ENCODE measurements at regions not wholly inside any gene's neighbourhood (a gene's known extent, or its start where the extent isn't known, plus 50 kb on each side); places are given as distances from the start of the nearest gene placed in this dataset.

DNA sequence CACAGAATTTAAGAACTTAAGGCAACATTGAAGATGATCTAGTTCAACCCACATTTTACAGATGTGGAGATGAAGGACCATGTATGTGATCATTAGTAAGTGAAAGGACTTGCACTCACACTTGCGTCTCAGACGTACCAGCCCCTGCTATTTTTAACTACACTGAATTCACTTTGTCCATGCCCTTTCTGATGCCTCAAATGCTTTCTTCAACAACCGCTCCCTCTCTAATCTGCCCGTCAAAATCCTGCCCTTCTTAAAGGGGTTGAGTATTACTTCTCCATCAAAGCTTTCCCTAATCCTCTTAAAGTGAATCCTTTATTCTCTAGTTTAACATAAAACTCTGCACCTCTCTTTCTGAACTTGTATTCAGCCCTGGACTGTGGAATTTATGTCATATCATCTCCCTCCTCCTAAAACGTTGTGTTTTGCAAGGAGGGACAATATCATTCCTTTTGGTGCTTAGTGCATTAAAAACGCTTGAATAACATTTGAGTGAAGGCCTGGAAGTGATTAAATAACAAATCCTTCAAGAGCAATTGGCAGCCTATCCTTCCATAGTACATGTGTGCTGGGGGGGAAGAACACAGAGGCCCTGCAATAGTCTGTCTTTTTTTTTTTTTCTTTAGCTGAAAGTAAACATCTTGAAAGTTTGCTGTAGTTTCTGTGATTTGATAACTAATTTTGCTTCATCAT is 493.3 kb downstream of the LMO7 start:
- Histone ChIP-seq H3K36me3 (no peaks in the 10 kb centered on the region), H3K9me3 (peaks cover 0 to 2% (median 2%) of the 10 kb centered on the region in 4 donors), H3K4me3 (no peak overlapping the region), H3K27me3 (no peaks in the 10 kb centered on the region), H3K4me1 (no peaks in the 10 kb centered on the region), H3K27ac (no peak overlapping the region)
- no peak for DNase-seq
- 68 to 70% methylated on average over 6 of the region's 6 CpGs for WGBS, 2 donors
- intact Hi-C loops (cut with DNase I), result no loop called here
- TF ChIP-seq CTCF (IDR thresholded peaks at IDR 0.05), result no peak
- TF ChIP-seq EP300 (IDR thresholded peaks at IDR 0.05), result no peak
- no peak for TF ChIP-seq POLR2A (IDR thresholded peaks at IDR 0.05)
- TF ChIP-seq POLR2AphosphoS5 (IDR thresholded peaks at IDR 0.05), result no peak

DNA sequence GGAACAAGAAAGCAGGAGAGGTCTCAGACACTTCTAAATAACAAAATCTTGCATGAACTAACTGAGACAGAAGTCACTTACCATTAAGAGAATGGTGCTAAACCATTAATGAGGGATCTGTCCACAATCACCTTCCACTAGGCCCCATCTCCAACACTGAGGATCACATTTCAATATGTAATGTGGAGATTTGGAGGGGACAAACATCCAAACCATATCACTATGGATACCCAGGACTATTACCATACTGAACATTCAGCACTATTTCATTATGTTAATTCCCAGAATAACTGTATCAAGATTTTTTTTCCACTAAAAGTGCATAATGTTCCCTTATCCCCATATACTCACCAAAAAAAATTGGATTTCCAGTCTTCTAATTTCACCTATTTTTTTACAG is 491.8 kb downstream of the LMO7 start:
- intact Hi-C loops (cut with DNase I), result no loop called here

DNA sequence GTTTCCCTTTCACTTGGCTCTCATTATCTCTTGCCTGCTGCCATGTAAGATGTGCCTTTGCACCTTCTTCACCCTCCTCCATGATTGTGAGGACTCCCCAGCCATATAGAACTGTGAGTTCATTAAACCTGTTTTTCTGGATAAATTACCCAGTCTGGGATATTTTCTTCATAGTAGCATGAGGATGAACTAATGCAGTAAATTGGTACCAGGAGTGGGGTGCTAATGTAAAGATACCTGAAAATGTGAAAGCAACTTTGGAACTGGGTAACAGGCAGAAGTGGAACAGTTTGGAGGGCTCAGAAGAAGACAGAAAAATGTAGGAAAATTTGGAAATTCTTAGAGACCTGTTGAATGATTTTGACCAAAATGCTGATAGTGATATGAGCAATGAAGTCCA is 487.4 kb downstream of the LMO7 start:
- H3K4me1 ChIP-seq, result no peaks in the 10 kb centered on the region
- intact Hi-C loops (cut with DNase I), result no loop called here

More for the DNA sequence above, 491.8 kb downstream of the LMO7 start:
- peaks cover 5 to 16% (median 11%) of the 10 kb centered on the region in 4 donors for H3K9me3 ChIP-seq
- no peak overlapping the region for H3K27ac ChIP-seq
- no peaks in the 10 kb centered on the region for H3K36me3 ChIP-seq
- no peaks in the 10 kb centered on the region for H3K4me1 ChIP-seq
- no peak for TF ChIP-seq EP300 (IDR thresholded peaks at IDR 0.05)
- no peak for TF ChIP-seq CTCF (IDR thresholded peaks at IDR 0.05)
- no peak for TF ChIP-seq POLR2AphosphoS5 (IDR thresholded peaks at IDR 0.05)
- TF ChIP-seq POLR2A (IDR thresholded peaks at IDR 0.05), result no peak
- no peak for DNase-seq
- H3K27me3 ChIP-seq, result no peaks in the 10 kb centered on the region
- no peak overlapping the region for H3K4me3 ChIP-seq

DNA sequence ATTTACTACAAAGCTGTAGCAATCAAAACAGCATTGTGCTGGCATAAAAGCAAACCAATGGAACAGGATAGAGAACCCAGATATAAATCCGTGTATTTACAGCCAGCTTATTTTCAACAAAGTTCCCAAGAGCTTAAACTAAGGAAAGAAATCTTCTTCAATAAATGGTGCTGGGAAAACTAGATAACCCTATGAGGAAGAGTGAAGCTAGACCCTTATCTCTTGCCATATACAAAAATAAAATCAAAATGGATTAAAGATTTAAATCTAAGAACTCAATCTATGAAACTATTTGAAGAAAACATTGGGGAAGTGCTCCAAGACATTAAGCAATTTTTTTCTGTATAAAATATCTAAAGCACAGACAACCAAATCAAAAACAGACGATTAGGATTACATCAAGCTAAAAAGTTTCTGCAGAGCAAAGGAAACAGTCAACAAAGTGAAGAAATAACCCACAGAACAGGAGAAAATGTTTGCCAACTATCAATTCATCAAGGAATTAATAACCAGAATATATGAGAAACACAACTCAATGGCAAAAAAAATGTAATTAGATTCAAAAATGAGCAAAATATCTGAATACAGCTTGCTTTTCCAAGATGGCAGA is 480.7 kb downstream of the LMO7 start:
- 73 to 79% methylated on average over 2 of the region's 2 CpGs for WGBS, 2 donors
- TF ChIP-seq POLR2A (IDR thresholded peaks at IDR 0.05) (no peak), POLR2AphosphoS5 (IDR thresholded peaks at IDR 0.05) (no peak), EP300 (IDR thresholded peaks at IDR 0.05) (no peak), CTCF (IDR thresholded peaks at IDR 0.05) (no peak)
- H3K4me3 ChIP-seq, result no peak overlapping the region
- no peak for DNase-seq
- H3K27ac ChIP-seq, result no peak overlapping the region
- H3K4me1 ChIP-seq, result no peaks in the 10 kb centered on the region
- intact Hi-C loops (cut with DNase I), result no loop called here
- H3K9me3 ChIP-seq, result peaks cover 0 to 3% (median under 1%) of the 10 kb centered on the region in 4 donors
- no peaks in the 10 kb centered on the region for H3K36me3 ChIP-seq
- H3K27me3 ChIP-seq, result no peaks in the 10 kb centered on the region

More for the DNA sequence above, 487.4 kb downstream of the LMO7 start:
- no peaks in the 10 kb centered on the region for H3K36me3 ChIP-seq
- peaks cover 5 to 16% (median 12%) of the 10 kb centered on the region in 4 donors for H3K9me3 ChIP-seq
- no peaks in the 10 kb centered on the region for H3K27me3 ChIP-seq
- no peak overlapping the region for H3K4me3 ChIP-seq
- DNase-seq, result no peak
- TF ChIP-seq POLR2AphosphoS5 (IDR thresholded peaks at IDR 0.05), result no peak
- TF ChIP-seq CTCF (IDR thresholded peaks at IDR 0.05), result no peak
- no peak for TF ChIP-seq POLR2A (IDR thresholded peaks at IDR 0.05)
- TF ChIP-seq EP300 (IDR thresholded peaks at IDR 0.05), result no peak
- no peak overlapping the region for H3K27ac ChIP-seq

Data from sigmoid colon (tissue), 6 donors.